HG03066 (cell line): ENCODE measurements at regions not wholly inside any gene's neighbourhood (a gene's known extent, or its start where the extent isn't known, plus 50 kb on each side); places are given as distances from the start of the nearest gene placed in this dataset.
"Not testable (repeated sequence)": the region's sequence is repeated elsewhere in the genome, so short reads cannot be mapped to it uniquely, and the experiment has no call there.

ENCODE experiments used
- ATAC-seq: cut with Tn5 transposase; IDR thresholded peaks from one replicate; pipeline ENCODE4 v1.9.1; 2021; ENCODE audit warnings: low read depth; ENCODE audit not compliant: unreplicated experiment

DNA sequence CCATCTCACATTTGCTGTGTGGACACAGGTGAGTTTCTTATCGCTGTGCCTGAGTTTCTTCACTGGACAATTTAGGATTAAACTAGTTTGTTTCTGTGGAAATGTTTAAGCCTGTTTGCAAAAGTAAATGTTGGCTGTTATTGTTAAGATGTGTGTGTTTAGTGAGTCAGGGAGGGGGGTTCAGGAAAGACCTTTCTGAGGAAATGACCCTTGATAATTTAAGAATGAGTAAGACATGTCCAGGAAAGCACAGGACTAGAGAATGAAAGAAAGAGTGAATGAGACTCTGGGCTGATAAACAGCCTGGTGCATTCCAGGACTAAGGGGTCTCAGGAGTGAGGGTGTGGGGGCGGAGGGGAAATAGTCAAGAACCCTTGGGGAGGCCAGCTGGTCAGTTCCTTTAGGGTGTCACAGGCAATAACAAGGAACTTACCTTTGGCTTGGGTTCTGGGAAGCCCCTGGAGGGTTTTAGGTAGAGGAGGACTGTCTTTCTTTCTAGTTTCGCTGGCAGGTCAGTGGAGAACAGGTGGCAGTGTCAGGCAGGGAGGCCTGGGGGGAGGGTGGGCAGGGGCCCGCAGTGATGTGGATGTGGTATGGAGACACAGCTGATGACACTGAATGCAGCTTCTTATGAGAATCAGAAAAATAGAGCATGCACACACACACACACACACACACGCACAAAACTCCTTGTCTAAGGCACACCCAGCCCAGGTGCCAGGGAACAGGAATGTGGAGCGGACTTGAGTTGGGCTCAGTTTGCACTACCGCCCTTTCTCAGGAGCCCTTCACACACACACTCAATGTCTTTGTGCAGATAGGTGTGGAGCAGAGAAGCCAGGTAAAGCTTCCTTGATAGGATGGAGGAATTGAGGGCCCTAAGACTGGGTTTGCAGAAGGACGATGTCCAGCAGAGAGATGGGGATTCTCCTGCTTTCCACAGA is 1005.5 kb downstream of the VRK1 start:
- no peak for ATAC-seq

DNA sequence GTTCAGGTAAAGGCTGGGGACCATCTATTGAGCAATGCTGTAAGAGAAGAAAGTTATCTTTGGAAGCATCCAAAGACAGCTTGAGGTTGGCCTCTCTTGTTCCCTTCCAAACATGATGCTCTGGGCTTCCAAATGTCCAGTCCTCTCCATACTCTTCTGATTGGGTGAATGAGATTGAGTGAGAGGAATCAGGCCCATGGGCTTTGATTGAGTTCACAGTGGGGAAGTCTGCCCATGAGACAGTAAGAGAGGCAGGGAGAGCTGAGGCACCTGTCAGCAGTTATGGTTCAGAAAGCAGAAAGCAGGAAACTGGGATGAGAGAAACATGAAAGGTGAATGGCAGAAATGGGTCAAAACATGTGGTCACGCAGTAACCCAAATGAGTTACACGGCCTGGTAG is 1006.9 kb downstream of the VRK1 start:
- ATAC-seq: no peak

DNA sequence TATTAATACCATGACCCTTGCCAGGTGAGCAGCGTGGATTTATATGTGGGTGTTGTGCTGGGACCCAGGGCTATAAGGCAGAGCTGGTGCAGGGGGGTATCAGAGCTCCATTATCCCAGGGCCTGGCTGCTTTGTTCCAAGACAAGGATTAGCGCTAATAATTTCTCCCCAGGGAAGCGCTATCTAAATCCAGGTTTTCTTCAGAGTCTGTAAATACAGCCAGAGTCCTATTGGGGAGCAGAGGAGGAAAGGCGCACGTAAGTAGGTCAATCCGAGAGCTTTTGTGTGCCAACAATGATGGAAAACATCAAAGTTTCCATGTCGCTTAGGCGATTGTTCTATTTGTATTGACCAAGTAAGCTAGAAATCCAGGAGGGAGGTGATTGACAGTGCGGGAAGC is 1009.7 kb downstream of the VRK1 start:
- ATAC-seq: no peak

DNA sequence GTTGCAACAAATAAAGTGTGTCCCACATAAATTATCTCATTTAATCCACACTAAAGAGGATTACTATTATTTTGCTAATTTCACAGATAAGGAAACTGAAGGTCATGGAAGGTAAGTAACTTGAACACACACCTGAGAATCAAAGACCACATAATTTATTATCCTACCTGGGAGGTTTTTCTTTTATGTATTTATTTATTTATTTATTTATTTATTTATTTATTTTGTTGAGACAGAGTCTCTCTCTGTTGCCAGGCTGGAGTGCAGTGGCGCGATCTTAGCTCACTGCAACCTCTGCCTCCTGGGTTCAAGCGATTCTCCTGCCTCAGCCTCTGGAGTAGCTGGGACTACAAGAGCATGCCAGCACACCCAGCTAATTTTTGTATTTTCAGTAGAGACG is 1011.4 kb downstream of the VRK1 start:
- not testable (repeated sequence) for ATAC-seq

DNA sequence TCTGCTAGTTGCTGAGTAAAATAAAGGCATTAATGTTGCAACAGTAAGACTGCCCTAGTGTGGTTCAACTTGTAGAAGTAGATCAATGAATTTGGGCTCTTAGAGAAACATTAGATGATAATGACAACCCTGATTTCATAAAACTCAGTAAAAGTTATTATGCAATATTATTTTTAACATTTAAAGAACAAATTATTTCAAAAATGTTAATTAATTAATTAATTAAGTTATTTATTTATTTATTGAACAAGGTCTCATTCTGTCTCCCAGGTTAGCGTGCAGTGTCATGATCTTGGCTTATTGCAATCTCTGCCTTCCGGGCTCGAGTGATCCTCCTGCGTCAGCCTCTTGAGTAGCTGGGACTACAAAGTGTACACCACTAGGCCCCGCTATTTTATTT is 1016.4 kb downstream of the VRK1 start:
- ATAC-seq: no peak

DNA sequence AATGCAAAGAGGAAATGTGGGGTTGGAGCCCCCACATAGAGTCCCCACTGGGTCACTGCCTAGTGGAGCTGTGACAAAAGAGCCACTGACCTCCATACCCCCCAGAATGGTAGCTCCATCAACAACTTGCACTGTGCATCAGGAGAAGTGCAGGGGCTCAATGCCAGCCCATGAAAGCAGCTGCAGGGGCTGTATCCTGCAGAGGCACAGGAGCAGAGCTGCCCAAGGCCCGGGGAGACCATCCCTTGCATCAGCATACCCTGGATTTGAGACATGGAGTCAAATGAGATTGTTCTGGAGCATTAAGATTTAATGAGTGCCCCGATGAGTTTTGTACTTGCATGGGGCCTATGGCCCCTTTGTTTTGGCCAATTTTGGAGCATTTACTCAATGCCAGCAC is 1023.6 kb downstream of the VRK1 start:
- ATAC-seq: no peak

DNA sequence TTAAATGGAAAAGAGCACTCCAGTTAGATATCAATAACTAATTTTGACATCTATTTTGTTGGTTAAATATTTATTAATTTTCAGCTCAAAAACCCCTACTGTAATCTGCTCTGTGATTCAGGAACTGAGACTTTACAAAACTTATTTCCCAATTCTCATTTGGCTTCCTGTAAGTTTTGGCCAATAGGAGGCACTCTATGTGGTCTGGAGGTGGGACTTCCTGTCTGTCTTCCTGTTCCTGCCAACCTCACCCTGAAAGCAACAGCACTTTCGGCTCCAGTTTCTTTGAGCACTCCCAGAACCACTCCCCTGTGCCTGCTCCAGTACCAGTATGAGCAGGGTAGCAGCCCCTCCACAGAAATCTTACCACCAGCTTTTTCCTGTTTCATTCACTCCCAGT is 1027.0 kb downstream of the VRK1 start:
- no peak for ATAC-seq

DNA sequence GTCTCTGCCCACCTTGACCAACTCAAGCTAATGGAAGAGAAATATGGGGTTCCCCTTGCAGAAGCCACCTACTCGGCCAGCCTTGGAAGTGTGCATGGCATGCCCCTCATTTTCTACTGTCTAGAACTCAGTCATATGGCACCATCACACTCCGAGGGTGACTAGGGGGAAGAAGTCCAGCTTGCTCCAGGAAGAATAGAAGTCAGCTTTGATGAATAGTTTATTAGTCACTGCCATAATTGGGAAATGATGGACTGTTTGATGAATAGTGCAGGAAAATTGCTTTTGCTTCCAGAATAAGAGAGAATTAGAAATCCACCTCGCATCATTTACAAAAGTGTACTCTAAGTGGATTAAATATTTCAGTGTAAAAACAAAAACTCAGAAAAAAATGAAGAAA is 1030.6 kb downstream of the VRK1 start:
- no peak for ATAC-seq

DNA sequence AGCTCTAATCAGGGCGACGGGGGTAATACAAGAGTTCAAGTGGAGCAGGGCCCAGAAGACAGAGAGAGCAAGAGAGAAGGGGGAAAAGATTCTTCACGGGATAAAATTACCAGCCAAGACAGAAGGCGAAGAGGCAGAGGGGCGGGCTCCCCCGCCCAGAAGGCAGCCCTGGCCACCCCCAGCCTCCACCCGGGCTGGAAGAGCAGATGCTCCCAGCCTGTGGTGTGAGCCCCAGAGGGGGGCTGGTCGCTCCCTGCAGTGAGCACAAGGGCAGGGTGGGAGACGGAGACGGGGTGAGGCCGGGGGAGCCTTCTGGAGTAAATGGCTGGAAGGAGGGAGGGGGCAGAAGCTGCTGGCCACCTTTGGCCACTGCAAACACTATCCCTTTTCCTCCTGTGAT is 1035.6 kb downstream of the VRK1 start:
- no peak for ATAC-seq

DNA sequence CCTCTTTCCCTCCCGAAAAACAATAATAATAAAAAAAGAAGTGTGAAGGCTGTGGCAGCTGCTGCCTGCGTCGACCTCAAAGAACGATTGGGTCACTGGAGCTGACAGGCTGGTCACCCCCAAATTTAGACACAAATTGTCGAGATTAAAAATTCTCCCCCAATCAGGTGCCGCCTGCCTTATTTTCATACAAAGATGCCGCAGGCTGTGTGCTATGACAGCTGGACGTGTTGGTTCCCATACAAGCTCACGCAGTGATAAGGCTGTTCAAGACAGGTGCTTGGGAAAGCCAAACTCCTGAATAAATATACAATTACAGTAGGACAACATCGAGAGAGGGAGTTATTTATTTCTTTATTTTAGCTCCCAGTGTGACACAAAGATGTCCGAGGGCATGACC is 1041.8 kb downstream of the VRK1 start:
- no peak for ATAC-seq

DNA sequence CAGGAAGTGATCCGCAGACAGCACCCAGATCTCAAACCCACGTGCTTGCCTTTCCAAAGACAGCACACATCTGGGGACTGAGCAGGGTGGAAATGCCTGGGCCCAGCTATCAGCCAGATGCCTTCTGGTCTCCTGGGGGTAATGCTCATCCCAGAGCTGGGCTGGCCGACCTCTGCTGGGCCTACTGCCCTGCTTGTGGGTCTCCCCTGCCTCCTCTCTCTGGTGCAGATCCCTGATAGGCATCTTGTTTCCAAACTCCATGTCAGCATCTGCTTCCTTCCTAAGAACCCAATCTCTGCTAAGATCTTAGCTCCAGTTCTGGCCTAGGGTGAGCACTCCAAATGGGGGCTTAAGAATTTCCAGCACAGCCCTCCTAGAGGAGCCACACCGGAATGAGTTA is 1043.0 kb downstream of the VRK1 start:
- ATAC-seq: no peak

DNA sequence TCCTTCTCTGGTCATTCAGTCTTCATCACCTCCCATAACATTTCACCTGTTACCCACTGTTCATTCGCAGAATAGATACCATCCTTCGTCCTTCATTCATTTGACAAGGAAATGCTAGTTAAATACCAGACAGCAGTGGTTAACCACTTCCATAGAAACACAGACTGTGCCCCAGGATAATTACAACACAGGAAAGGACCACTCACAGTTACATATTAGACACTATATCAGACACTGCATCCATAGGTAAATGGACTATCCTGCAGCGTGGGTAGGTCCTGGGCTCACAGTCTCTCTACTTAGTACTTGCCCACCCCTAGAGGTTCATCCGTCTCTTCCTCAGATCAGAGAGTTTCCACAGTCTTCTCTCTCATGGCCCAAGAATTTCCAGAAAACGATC is 1044.6 kb downstream of the VRK1 start:
- no peak for ATAC-seq

DNA sequence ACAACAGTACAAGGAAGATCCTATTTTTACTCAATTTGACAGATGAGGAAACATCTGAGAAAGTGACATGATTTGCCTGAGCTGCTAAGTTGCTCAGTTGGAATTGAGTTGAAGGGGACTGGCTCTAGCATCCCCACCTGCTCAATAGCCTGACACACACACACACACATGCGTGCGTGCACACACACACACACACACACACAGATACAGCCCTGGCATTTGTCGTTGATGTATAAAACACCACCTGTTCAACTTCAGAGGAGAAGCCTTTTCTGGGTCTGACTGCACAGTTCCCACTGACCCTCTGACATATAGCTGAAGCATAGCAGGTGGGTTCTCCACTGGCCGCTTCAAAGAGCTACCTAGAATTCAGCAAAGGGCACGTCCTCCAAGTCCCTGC is 1045.9 kb downstream of the VRK1 start:
- ATAC-seq: no peak

DNA sequence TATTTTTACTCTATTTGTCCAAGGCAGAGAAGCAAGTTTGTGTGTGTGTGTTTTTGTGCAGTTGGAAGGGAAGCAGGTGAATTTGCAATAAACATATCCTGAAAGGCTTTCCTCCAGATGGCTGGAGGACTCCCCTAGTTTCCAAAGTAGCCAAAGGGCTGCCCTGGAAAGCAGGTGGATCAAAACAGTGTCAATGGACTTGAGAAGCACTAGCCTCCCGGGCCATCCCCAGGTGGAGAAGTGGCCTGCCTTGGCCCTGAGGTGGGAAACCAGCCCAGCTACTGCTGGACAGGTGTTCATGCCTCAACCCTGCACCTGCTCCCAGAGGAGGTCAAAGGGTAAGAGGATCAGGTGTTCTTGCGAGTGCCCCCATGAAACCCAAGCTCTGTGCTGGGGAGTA is 1046.9 kb downstream of the VRK1 start:
- no peak for ATAC-seq

DNA sequence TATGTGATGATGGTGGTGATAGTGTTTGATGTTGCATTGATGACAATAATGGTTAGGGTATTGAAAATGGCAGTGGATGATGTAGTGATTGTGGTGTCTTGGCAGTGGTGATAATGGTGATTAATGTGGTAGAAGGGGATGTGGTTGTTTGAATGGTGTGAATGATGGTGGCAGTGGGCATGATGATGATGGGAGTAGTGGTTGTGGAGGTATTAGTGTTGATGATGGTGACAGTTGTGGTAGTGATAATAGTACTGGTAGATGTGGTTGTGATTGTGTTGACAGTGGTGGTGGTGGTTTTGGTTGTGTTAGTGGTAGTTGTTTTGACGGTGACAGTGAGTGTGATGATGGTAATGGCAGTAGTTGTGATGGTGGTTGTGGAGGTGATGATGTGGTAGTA is 1049.0 kb downstream of the VRK1 start:
- ATAC-seq: no peak

DNA sequence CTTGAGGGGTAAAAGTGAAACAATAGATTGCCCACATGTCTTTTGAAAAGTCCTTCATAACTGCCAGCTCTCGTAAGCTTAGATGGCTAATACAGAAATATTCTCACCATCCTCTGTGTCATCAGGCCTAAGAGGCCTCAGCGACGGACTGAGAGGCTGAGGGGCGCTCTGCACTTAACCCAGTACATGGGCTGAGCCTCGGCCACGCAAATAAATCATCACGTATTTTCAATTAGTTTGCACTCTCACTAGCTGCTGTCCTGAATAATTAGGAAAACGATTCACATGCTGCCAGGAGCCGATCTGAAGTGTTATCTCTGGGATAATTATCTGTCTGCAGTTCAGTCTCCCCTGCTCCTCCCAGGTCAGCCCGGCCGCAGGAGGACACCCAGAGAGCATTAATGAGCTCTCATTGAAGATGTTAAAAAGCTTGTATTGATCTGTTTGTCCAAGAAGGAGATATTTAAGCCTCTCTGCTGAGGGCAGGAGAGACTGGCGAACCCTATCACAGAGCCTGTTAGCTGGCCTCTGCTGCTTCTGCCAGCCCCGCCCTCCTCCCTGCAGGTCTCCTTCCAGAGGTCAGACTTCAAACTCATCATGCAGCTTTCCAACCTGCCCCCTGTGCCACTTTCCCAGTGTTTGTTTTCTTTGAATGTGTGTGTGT is 1051.3 kb downstream of the VRK1 start:
- no peak for ATAC-seq

DNA sequence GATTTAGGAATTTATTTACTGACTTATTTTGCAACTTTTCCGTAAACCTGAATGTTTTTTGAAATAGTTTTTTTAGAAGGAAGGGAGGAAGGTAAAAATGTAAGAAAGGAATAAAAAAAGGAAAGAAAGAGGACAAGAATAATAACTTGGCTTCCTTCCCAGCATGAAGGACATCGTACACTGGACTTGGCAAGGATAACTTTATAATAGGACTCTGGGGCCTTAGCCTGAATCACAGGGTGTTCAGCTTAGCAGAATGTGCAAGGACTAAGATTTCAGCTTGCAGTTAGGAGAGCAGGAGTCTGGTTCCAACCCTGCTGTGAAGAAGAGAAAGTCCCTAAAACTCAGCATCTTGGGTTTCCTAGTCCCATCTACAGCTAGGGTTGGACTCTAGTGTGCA is 1053.3 kb downstream of the VRK1 start:
- no peak for ATAC-seq

DNA sequence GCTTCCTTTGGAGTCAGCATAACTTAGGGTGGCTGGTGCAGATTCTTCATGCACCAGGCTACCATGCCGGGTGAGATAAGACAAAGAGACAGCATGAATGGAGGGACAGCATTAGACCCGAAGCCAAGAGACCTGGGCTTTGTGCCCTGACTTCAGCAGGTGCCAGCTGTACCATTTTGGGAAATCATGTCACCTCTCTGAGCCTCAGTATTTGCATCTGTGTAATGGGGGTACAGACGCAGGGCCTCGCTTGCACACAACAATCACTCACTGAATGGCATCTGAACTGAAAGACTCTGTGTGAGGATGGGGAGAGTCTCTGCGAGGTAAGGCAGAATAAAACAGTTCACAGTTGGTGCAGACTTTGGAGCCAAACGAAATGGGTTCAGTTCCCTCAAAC is 1053.7 kb downstream of the VRK1 start:
- no peak for ATAC-seq

DNA sequence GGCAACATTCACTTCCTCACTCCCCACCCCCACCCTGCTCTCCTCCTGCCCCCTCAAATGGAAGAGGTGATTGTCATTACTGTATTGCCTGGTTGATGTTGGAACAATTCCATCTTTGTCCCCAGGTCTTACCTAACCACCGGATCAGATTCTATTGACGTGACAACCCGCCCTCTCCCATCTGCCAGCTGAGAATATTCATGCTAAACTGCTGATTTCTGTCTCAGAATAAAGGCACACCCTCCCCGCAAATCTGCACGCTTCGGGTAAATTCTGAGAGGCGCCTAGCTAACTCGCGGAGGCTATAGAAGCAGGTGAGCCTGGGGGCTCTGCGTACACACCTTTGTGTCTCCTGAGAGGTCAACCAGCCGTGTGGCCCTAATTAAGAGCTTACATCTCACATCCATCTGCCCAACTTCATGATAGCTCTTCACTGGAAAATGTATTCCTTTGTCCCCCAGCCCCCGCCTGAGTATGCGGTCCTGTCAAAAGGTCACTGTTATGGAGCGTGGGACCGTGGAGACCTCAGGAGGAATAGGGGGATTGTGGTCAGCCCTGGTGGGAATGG is 1054.3 kb downstream of the VRK1 start:
- ATAC-seq: no peak

DNA sequence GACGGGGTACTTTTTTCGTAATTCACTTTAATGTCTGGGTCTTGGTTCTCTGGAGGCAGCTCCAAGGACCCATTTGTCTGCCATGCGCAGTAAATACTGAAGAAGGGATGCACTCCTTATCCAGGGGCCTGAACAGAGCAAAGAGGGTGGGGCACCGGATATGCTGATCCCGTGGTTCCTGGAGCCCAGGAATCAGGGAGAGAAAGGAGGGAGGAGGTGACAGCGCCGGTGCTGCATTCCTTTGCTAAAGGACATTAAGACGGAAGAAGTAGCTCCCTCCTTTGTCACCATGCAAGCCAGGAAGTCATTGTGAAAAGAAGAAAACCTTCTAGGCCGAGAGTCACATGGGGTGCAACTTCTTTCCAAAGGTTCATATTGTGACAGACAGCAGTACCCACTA is 1057.7 kb downstream of the VRK1 start:
- no peak for ATAC-seq

DNA sequence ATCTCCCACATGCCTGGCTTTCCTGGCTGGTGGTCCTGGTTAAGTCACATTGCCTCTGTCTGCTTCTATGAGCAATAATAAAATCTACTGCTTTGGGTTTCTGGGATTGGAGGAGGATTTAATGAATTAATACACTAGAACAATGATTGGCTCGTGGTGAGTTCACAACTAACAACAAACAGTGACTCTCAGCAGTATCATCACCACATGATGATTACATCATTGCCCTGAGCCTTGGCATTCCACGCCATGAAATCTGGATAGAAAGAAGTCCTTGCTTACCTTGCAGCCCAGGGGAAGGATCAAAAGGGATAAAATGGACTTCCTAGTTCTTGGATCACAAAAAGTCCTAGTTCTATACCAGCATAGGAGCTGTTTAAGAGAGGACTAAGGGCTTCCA is 1069.0 kb downstream of the VRK1 start:
- ATAC-seq: no peak

DNA sequence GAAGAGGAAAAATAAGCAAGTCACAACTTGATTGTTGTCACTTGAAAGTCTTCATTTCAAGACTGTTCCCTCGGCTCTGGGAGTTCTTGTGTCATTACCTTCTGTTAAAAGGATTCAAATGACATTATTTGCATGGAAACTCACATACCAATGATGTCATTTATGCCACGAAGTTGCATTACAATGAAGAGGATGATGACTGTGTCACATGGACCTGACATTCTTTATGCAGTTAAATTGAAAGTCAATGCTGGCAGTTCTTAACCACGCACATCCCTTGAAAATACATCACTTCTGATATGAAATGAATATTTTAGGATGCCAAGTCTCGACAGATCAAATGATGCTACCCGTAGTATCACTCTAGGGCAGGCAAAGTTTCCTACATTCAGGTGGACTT is 1069.5 kb downstream of the VRK1 start:
- ATAC-seq: no peak
